Body of pancreas (tissue), 4 donors: ENCODE measurements at regions not wholly inside any gene's neighbourhood (a gene's known extent, or its start where the extent isn't known, plus 50 kb on each side); places are given as distances from the start of the nearest gene placed in this dataset.

Experiments used
- CTCF ChIP-seq, 7 experiments: fragments of 450-650 bp in 4 of 7; fragments of 200-600 bp in 3 of 7; sonication (generic) in 3 of 7; IDR thresholded peaks; one replicate each; pipeline ENCODE4 v1.5.1; 2016 to 2019; ENCODE audit warnings: antibody characterized with exemption in 7 of 7
- POLR2A ChIP-seq, 3 donors: fragments of 450-650 bp; IDR thresholded peaks; one replicate each; pipeline ENCODE4 v1.6.1; 2016; ENCODE audit warnings: antibody characterized with exemption in 3 of 3, mild to moderate bottlenecking in 2 of 3

- TF ChIP-seq CTCF (IDR thresholded peaks at IDR 0.05) (no peak), POLR2A (IDR thresholded peaks at IDR 0.05) (no peak)
Observed at GRCh38 chr5:40106847-40107246, 572.9 kb upstream of the PTGER4 start.
